ENCODE measurements at regions not wholly inside any gene's neighbourhood (a gene's known extent, or its start where the extent isn't known, plus 50 kb on each side); places are given as distances from the start of the nearest gene placed in this dataset.

GRCh38 chr7:28346676-28347363, 65.5 kb upstream of the CREB5 start:
- WGBS, 2 donors, result 76 to 78% methylated on average over 3 of the region's 3 CpGs
- no peaks in the 10 kb centered on the region for H3K9me3 ChIP-seq
- H3K4me1 ChIP-seq, result no peaks in the 10 kb centered on the region
- H3K36me3 ChIP-seq, result no peaks in the 10 kb centered on the region
- H3K27me3 ChIP-seq, result no peaks in the 10 kb centered on the region
- no peak overlapping the region for H3K27ac ChIP-seq
- DNase-seq (ENCODE audit: low spot score in 2 of 2), result no peak
- no peak overlapping the region for H3K4me3 ChIP-seq
- TF ChIP-seq CTCF (IDR thresholded peaks at IDR 0.05) (no peak), EP300 (IDR thresholded peaks at IDR 0.05) (no peak), POLR2A (IDR thresholded peaks at IDR 0.05) (no peak)

DNA sequence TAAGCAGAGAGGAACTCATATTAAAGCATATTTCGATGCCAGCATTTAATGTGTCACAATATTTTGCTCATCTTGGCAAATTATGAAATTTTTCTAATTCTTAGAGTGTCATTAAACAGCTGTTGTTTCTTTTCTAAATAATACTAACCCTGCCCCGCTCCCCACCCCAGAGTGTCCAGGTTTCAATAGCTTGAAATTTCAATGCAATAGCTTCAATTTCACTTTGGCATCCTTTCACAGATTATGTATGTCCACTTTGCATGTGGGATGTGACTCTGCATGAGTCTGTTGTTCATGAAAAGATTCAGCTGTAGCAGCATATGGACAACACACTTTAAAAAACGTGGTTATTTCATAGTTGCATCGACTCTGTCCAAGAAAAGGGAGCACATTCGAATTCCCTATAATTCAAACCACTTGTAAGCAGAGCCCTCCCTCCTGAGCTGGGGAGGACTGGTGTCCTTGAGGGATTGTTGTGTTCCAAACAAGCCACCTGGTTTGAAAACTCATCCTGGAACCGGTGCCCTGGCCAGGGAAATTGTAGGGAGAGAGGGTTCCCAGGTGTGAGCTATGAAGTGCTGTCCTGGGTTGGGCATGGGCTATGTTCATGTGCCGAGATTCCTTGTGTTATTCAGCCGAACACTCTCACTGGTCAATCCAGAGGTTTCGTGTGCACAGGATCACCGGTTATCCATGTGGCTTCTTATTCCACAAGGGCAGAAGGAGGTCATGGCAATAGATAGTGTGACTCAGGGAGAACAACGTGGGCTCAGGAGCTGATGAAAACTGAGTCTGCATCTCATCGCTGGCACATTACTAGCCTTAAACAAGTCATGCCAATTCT, 64.6 kb upstream of the CREB5 start:
- TF ChIP-seq POLR2A (IDR thresholded peaks at IDR 0.05) (no peak), CTCF (IDR thresholded peaks at IDR 0.05) (no peak), EP300 (IDR thresholded peaks at IDR 0.05) (no peak)
- DNase-seq (ENCODE audit: low spot score in 2 of 2), result no peak
- WGBS, 2 donors, result 70 to 72% methylated on average over 12 of the region's 12 CpGs
- H3K27ac ChIP-seq, result no peak overlapping the region
- H3K36me3 ChIP-seq, result no peaks in the 10 kb centered on the region
- H3K4me3 ChIP-seq, result no peak overlapping the region
- no peaks in the 10 kb centered on the region for H3K9me3 ChIP-seq
- H3K4me1 ChIP-seq, result no peaks in the 10 kb centered on the region
- H3K27me3 ChIP-seq, result no peaks in the 10 kb centered on the region

DNA sequence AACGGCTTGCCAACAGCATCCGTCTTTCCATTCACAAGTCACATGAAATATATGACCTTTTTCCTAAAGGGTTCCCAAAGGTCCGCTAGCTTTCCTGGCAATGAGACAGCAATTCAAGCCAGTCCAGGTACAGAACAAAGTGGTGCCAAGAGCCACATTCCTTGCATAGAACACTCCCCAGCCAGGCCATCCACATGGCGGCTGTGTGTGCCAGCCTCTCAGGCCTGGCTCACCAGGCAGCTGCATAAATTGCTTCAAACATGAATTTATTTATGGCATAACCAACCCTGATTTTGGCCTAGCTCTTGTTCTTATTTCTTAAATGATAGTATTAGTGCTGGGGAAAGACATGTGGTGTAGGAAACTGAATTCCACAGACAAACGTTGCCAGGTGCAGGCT, 63.7 kb upstream of the CREB5 start:
- Histone ChIP-seq H3K4me1 (no peaks in the 10 kb centered on the region), H3K27ac (no peak overlapping the region), H3K9me3 (no peaks in the 10 kb centered on the region), H3K36me3 (no peaks in the 10 kb centered on the region), H3K27me3 (no peaks in the 10 kb centered on the region), H3K4me3 (no peak overlapping the region)
- no peak for TF ChIP-seq EP300 (IDR thresholded peaks at IDR 0.05)
- TF ChIP-seq POLR2A (IDR thresholded peaks at IDR 0.05), result no peak
- TF ChIP-seq CTCF (IDR thresholded peaks at IDR 0.05), result no peak
- no peak for DNase-seq (ENCODE audit: low spot score in 2 of 2)
- WGBS, 2 donors, result 69 to 78% methylated on average over 5 of the region's 5 CpGs

- 90 to 92% methylated on average over 1 of the region's 1 CpG for WGBS, 2 donors
- no peaks in the 10 kb centered on the region for H3K4me1 ChIP-seq
- no peak for TF ChIP-seq CTCF (IDR thresholded peaks at IDR 0.05)
- TF ChIP-seq EP300 (IDR thresholded peaks at IDR 0.05), result no peak
- TF ChIP-seq POLR2A (IDR thresholded peaks at IDR 0.05), result no peak
- H3K27ac ChIP-seq, result no peak overlapping the region
- H3K4me3 ChIP-seq, result no peak overlapping the region
- H3K9me3 ChIP-seq, result no peaks in the 10 kb centered on the region
- DNase-seq (ENCODE audit: low spot score in 2 of 2), result no peak
- no peaks in the 10 kb centered on the region for H3K27me3 ChIP-seq
- no peaks in the 10 kb centered on the region for H3K36me3 ChIP-seq
Observed at GRCh38 chr7:28349637-28350036, 62.7 kb upstream of the CREB5 start.

DNA sequence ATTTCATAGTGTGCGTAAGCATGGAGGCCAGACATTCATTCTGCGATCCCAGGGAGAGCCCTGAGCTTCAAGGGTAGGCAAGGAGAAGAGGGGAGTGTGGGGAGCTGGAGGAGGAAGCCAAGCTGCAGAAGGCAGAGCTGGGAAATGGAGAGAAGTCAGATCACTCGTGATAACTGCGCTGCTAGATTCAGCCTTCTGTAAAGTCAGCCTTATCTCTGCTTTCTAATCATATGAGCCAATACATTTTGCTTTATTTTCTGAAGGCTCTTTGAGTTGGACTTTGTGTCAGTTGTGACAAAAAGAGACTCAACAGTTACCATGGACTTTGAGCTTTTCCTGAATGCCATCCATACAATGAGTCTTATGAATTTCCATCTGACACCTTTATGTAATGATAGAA, 61.7 kb upstream of the CREB5 start:
- H3K4me3 ChIP-seq, result no peak overlapping the region
- no peaks in the 10 kb centered on the region for H3K27me3 ChIP-seq
- TF ChIP-seq POLR2A (IDR thresholded peaks at IDR 0.05) (no peak), CTCF (IDR thresholded peaks at IDR 0.05) (no peak), EP300 (IDR thresholded peaks at IDR 0.05) (no peak)
- 89 to 91% methylated on average over 4 of the region's 4 CpGs for WGBS, 2 donors
- no peak overlapping the region for H3K27ac ChIP-seq
- H3K9me3 ChIP-seq, result no peaks in the 10 kb centered on the region
- no peaks in the 10 kb centered on the region for H3K4me1 ChIP-seq
- H3K36me3 ChIP-seq, result no peaks in the 10 kb centered on the region
- no peak for DNase-seq (ENCODE audit: low spot score in 2 of 2)
